ENCODE measurements at regions not wholly inside any gene's neighbourhood (a gene's known extent, or its start where the extent isn't known, plus 50 kb on each side); places are given as distances from the start of the nearest gene placed in this dataset.

- DNase-seq (ENCODE audit: low spot score), result no peak
Measured at GRCh38 chr3:153313302-153313965, 151.4 kb downstream of the RAP2B start.

- DNase-seq (ENCODE audit: low spot score), result no peak
Measured at GRCh38 chr3:153314038-153314437, 152.0 kb downstream of the RAP2B start.

GRCh38 chr3:153315781-153316180, 153.8 kb downstream of the RAP2B start:
- no peak for DNase-seq (ENCODE audit: low spot score)

GRCh38 chr3:153319705-153320554, 157.9 kb downstream of the RAP2B start:
- DNase-seq (ENCODE audit: low spot score), result no peak

GRCh38 chr3:153320585-153321128, 158.6 kb downstream of the RAP2B start:
- DNase-seq (ENCODE audit: low spot score), result no peak

- no peak for DNase-seq (ENCODE audit: low spot score)
Measured at GRCh38 chr3:153328690-153329089, 166.7 kb downstream of the RAP2B start.

- no peak for DNase-seq (ENCODE audit: low spot score)
Measured at GRCh38 chr3:153330901-153331300, 168.9 kb downstream of the RAP2B start.

GRCh38 chr3:153331676-153332075, 169.7 kb downstream of the RAP2B start:
- no peak for DNase-seq (ENCODE audit: low spot score)

GRCh38 chr3:153334558-153334957, 172.5 kb downstream of the RAP2B start:
- DNase-seq (ENCODE audit: low spot score), result no peak

GRCh38 chr3:153337369-153337768, 175.3 kb downstream of the RAP2B start:
- DNase-seq (ENCODE audit: low spot score), result no peak

- no peak for DNase-seq (ENCODE audit: low spot score)
Measured at GRCh38 chr3:153338487-153338886, 176.5 kb downstream of the RAP2B start.

- no peak for DNase-seq (ENCODE audit: low spot score)
Measured at GRCh38 chr3:153339065-153339464, 177.0 kb downstream of the RAP2B start.

- DNase-seq (ENCODE audit: low spot score), result no peak
Measured at GRCh38 chr3:153343988-153344782, 182.2 kb downstream of the RAP2B start.

GRCh38 chr3:153348457-153349107, 186.6 kb downstream of the RAP2B start:
- peak; percentile 3 for DNase-seq (ENCODE audit: low spot score)

GRCh38 chr3:153349108-153349499, 187.1 kb downstream of the RAP2B start:
- no peak for DNase-seq (ENCODE audit: low spot score)

- DNase-seq (ENCODE audit: low spot score), result peak; percentile 65
Measured at GRCh38 chr3:153350420-153350819, 188.4 kb downstream of the RAP2B start.

GRCh38 chr3:153354641-153355040, 192.6 kb downstream of the RAP2B start:
- DNase-seq (ENCODE audit: low spot score), result no peak

- DNase-seq (ENCODE audit: low spot score), result no peak
Measured at GRCh38 chr3:153355559-153355958, 193.5 kb downstream of the RAP2B start.

- DNase-seq (ENCODE audit: low spot score), result no peak
Measured at GRCh38 chr3:153356908-153357307, 194.9 kb downstream of the RAP2B start.

- DNase-seq (ENCODE audit: low spot score), result peak; percentile 55
Measured at GRCh38 chr3:153357436-153357835, 195.4 kb downstream of the RAP2B start.

All from HT-29 (cell line).